Immature natural killer cell (primary cell): ENCODE measurements at regions not wholly inside any gene's neighbourhood (a gene's known extent, or its start where the extent isn't known, plus 50 kb on each side); places are given as distances from the start of the nearest gene placed in this dataset.
A peak's percentile ranks its signal among the peaks of the same experiment; 100 is the strongest.

Experiments
- DNase-seq, 3 donors: peaks; one replicate each; pipeline ENCODE4 v3.0.0; 2022; ENCODE audit warnings: mixed read lengths in 1 of 3
- H3K27ac Mint-ChIP-seq, 6 donors: one replicate each; pipeline ENCODE4 v1.8.0; 2020; ENCODE audit warnings: mixed read lengths in 6 of 6, mild to moderate bottlenecking in 5 of 6, inconsistent platforms in 4 of 6, moderate library complexity in 3 of 6
- H3K27me3 Mint-ChIP-seq, 3 donors: one replicate each; pipeline ENCODE4 v1.8.0; 2020 to 2021; ENCODE audit warnings: low read depth in 3 of 3, mild to moderate bottlenecking in 3 of 3, mixed read lengths in 3 of 3, moderate library complexity in 3 of 3, inconsistent platforms in 1 of 3
- H3K36me3 Mint-ChIP-seq, 3 donors: one replicate each; pipeline ENCODE4 v1.8.0; 2020; ENCODE audit warnings: mixed read lengths in 3 of 3, inconsistent platforms in 2 of 3, mild to moderate bottlenecking in 2 of 3
- H3K4me1 Mint-ChIP-seq, 2 donors: one replicate each; pipeline ENCODE4 v1.8.0; 2020; ENCODE audit warnings: inconsistent platforms in 2 of 2, mild to moderate bottlenecking in 2 of 2, mixed read lengths in 2 of 2, moderate library complexity in 1 of 2
- H3K4me3 Mint-ChIP-seq, 5 donors: one replicate each; pipeline ENCODE4 v1.8.0; 2020; ENCODE audit warnings: mild to moderate bottlenecking in 5 of 5, mixed read lengths in 5 of 5, inconsistent platforms in 3 of 5, moderate library complexity in 3 of 5
- H3K9me3 Mint-ChIP-seq, 6 donors: one replicate each; pipeline ENCODE4 v1.8.0; 2020; ENCODE audit warnings: mild to moderate bottlenecking in 6 of 6, mixed read lengths in 6 of 6, inconsistent platforms in 4 of 6, moderate library complexity in 3 of 6

- DNase-seq: no peak
- Mint-ChIP-seq H3K4me3 (no peak overlapping the region), H3K4me1 (peaks cover 6 to 10% of the 10 kb centered on the region in 2 donors), H3K27me3 (peaks cover 0 to 5% (median 5%) of the 10 kb centered on the region in 3 donors), H3K36me3 (no peaks in the 10 kb centered on the region), H3K27ac (no peak overlapping the region), H3K9me3 (no peaks in the 10 kb centered on the region)
Observed at GRCh38 chr1:67630438-67631045, 54.5 kb upstream of the GADD45A start.

DNA sequence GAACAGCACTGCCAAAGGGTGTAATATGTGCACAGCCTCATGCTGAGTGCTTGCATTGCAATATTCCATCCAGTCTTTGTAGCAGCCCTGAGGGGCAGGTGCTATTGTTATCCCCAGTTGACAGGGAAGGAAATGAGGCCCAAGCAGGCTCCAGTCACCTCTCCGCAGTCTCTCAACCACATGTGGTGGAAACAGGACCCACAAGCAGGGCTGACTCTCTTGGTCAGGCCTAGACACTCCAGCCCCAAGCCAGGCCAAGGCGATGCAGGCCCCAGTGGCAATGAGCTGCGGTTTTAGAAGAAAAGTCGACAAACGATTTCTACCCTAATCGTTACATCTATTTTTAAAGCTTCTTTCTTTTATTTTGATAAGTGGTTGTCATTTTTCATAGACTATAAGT is 52.6 kb upstream of the GADD45A start:
- no peaks in the 10 kb centered on the region for H3K9me3 Mint-ChIP-seq
- no peaks in the 10 kb centered on the region for H3K36me3 Mint-ChIP-seq
- DNase-seq: no peak

DNA sequence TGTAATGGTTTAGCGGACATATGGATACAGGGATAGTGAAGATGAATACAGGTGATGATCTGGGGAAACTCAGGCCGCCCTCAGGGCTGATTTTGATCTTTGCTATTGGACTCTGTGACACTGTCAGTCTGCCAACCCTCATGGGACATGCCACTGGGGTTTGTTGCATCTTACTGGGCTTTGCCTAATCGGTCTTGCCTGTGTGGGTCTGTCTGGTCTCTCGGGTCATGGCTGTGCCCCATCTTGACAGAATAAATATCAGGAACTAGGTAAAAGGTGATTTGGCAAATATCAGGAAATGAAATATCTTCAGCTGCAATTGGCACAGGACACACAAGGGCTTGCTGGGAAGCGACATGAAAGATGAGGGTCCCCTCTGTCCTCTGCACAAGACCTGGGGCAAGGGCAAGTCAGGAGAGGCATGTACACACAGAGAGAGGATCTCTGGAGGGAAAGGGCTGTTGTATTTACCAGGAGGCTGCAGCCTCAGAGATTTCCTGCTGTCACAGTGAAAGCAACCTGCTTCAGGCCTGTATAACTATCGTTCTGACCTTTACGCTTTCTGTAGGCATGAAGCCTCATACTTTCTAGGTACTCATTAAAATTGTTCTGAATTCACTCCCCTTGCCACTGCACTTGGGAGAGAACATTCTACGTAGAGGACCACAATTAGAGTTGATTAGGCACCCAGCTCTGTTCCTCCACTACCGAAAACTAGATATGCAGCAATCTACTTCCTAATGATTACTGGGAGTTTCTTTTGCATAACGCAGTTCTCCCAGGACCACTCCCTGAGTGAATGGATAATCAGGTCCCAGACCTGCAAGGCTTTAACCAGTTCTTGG is 52.0 kb upstream of the GADD45A start:
- Mint-ChIP-seq H3K27me3 (peaks cover 2 to 5% (median 4%) of the 10 kb centered on the region in 3 donors), H3K27ac (no peak overlapping the region), H3K9me3 (no peaks in the 10 kb centered on the region), H3K4me1 (peaks cover 6 to 12% of the 10 kb centered on the region in 2 donors), H3K36me3 (no peaks in the 10 kb centered on the region), H3K4me3 (no peak overlapping the region)
- no peak for DNase-seq

More for the DNA sequence above, 52.6 kb upstream of the GADD45A start:
- Mint-ChIP-seq H3K27ac (no peak overlapping the region), H3K4me3 (no peak overlapping the region), H3K4me1 (peaks cover 6 to 12% of the 10 kb centered on the region in 2 donors), H3K27me3 (peaks cover 0 to 5% (median 5%) of the 10 kb centered on the region in 3 donors)

- H3K27me3 Mint-ChIP-seq: peaks cover 0 to 4% (median 4%) of the 10 kb centered on the region in 3 donors
- H3K27ac Mint-ChIP-seq: no peak overlapping the region
- no peak for DNase-seq
- peaks cover 6 to 12% of the 10 kb centered on the region in 2 donors for H3K4me1 Mint-ChIP-seq
- H3K9me3 Mint-ChIP-seq: no peaks in the 10 kb centered on the region
- no peak overlapping the region for H3K4me3 Mint-ChIP-seq
- no peaks in the 10 kb centered on the region for H3K36me3 Mint-ChIP-seq
Observed at GRCh38 chr1:67634396-67634935, 50.5 kb upstream of the GADD45A start.

DNA sequence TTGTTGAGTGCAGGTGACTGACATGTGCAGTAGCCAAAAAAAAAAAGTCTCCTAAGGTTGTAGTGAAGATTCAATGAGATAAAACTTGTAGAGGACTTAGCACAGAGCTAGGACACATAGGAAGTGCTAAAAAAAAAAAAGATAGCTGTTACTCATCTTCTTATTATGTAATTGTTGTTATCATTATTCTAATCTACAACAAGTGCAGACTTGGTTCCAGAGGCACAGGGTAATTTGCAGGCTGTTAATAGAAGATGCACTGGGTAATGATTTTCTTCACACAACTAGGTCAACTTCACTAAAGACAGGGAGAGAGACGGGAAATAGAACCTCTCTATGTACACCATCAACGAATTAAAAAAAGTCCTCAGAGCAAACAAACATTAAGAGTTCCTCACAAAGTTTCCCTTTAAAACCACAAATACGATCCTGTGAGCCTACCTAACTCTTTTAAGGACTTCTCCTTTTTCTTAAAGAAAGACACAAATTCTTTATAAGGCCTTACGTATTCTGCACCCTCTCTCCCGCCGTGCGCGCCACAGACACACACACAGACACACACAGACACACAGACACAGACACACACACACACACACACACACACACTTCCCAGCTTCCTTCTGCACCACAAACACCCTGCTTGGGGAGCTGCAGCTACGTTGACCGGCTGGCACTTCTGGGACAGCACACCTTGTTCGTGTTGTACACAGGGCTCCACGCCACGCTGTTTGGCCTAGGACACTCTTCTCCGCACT is 49.8 kb upstream of the GADD45A start:
- peaks cover 0 to 4% (median 4%) of the 10 kb centered on the region in 3 donors for H3K27me3 Mint-ChIP-seq
- no peak for DNase-seq
- peak overlapping the region in 2 of 6 donors; percentile 24 to 26 for H3K27ac Mint-ChIP-seq
- H3K36me3 Mint-ChIP-seq: no peaks in the 10 kb centered on the region
- H3K9me3 Mint-ChIP-seq: no peaks in the 10 kb centered on the region
- H3K4me3 Mint-ChIP-seq: no peak overlapping the region
- peaks cover 6 to 12% of the 10 kb centered on the region in 2 donors for H3K4me1 Mint-ChIP-seq
